ENCODE measurements at regions not wholly inside any gene's neighbourhood (a gene's known extent, or its start where the extent isn't known, plus 50 kb on each side); places are given as distances from the start of the nearest gene placed in this dataset.

GRCh38 chr21:27261676-27262075 is 294.8 kb upstream of the ADAMTS5 start:
- no peak for ATAC-seq (replicated peaks in 6 of 8)
- no peak overlapping the region for H3K4me3 ChIP-seq
- WGBS, 10 experiments, result 5 to 100% (median 82%) methylated on average over 1 to 2 of the region's 2 CpGs
- in situ Hi-C loops (cut with MboI; ENCODE audit: low pct_unique_long_range_greater_than_20kb in 2 of 9, low sequenced_read_pairs in 9 of 9, unreplicated experiment in 9 of 9), result no loop called here
- no peak overlapping the region for H3K27ac ChIP-seq
- no peaks in the 10 kb centered on the region for H3K4me1 ChIP-seq (replicated peaks in 1 of 2)

- in situ Hi-C loops (cut with MboI; ENCODE audit: low pct_unique_long_range_greater_than_20kb in 2 of 9, low sequenced_read_pairs in 9 of 9, unreplicated experiment in 9 of 9), result no loop called here
- ATAC-seq (replicated peaks in 6 of 8), result no peak
Observed at GRCh38 chr21:27260728-27261127, 293.8 kb upstream of the ADAMTS5 start.

GRCh38 chr21:27258742-27259448 is 292.0 kb upstream of the ADAMTS5 start:
- ATAC-seq (replicated peaks in 6 of 8), result no peak
- WGBS, 10 experiments, result 55 to 97% (median 82%) methylated on average over 1 to 10 of the region's 10 CpGs
- Histone ChIP-seq H3K27ac (no peak overlapping the region), H3K4me1 (replicated peaks in 1 of 2) (no peaks in the 10 kb centered on the region), H3K4me3 (no peak overlapping the region)
- in situ Hi-C loops (cut with MboI; ENCODE audit: low pct_unique_long_range_greater_than_20kb in 2 of 9, low sequenced_read_pairs in 9 of 9, unreplicated experiment in 9 of 9), result no loop called here

More at GRCh38 chr21:27260728-27261127, 293.8 kb upstream of the ADAMTS5 start:
- WGBS, 10 experiments, result 72 to 100% (median 100%) methylated on average over 1 to 2 of the region's 2 CpGs
- no peaks in the 10 kb centered on the region for H3K4me1 ChIP-seq (replicated peaks in 1 of 2)
- H3K27ac ChIP-seq, result no peak overlapping the region
- H3K4me3 ChIP-seq, result no peak overlapping the region

- no peak for ATAC-seq (replicated peaks in 6 of 8)
- WGBS, 10 experiments, result 25 to 100% (median 50%) methylated on average over 1 to 3 of the region's 3 CpGs
- in situ Hi-C loops (cut with MboI; ENCODE audit: low pct_unique_long_range_greater_than_20kb in 2 of 9, low sequenced_read_pairs in 9 of 9, unreplicated experiment in 9 of 9), result no loop called here
- Histone ChIP-seq H3K27ac (no peak overlapping the region), H3K4me3 (no peak overlapping the region), H3K4me1 (replicated peaks in 1 of 2) (no peaks in the 10 kb centered on the region)
Observed at GRCh38 chr21:27257908-27258556, 291.1 kb upstream of the ADAMTS5 start.

- H3K4me3 ChIP-seq, result no peak overlapping the region
- H3K27ac ChIP-seq, result no peak overlapping the region
- 32 to 100% (median 62%) methylated on average over 2 to 6 of the region's 6 CpGs; no CpG with 5 or more reads in 2 of the 10 experiments for WGBS, 10 experiments
- ATAC-seq (replicated peaks in 6 of 8), result no peak
- in situ Hi-C loops (cut with MboI; ENCODE audit: low pct_unique_long_range_greater_than_20kb in 2 of 9, low sequenced_read_pairs in 9 of 9, unreplicated experiment in 9 of 9), result no loop called here
- no peaks in the 10 kb centered on the region for H3K4me1 ChIP-seq (replicated peaks in 1 of 2)
Observed at GRCh38 chr21:27257226-27257625, 290.3 kb upstream of the ADAMTS5 start.

- in situ Hi-C loops (cut with MboI; ENCODE audit: low pct_unique_long_range_greater_than_20kb in 2 of 9, low sequenced_read_pairs in 9 of 9, unreplicated experiment in 9 of 9), result no loop called here
- ATAC-seq (replicated peaks in 6 of 8), result no peak
- H3K4me1 ChIP-seq (replicated peaks in 1 of 2), result no peaks in the 10 kb centered on the region
- H3K4me3 ChIP-seq, result no peak overlapping the region
- WGBS, 10 experiments, result 89 to 100% (median 98%) methylated on average over 1 to 2 of the region's 2 CpGs
- H3K27ac ChIP-seq, result no peak overlapping the region
Observed at GRCh38 chr21:27251752-27252151, 284.9 kb upstream of the ADAMTS5 start.

GRCh38 chr21:27250366-27250765 is 283.5 kb upstream of the ADAMTS5 start:
- Histone ChIP-seq H3K4me1 (replicated peaks in 1 of 2) (no peaks in the 10 kb centered on the region), H3K4me3 (no peak overlapping the region), H3K27ac (no peak overlapping the region)
- in situ Hi-C loops (cut with MboI; ENCODE audit: low pct_unique_long_range_greater_than_20kb in 2 of 9, low sequenced_read_pairs in 9 of 9, unreplicated experiment in 9 of 9), result no loop called here
- 56 to 100% (median 87%) methylated on average over 1 of the region's 1 CpG; no CpG with 5 or more reads in 6 of the 10 experiments for WGBS, 10 experiments
- ATAC-seq (replicated peaks in 6 of 8), result no peak

GRCh38 chr21:27248814-27249213 is 281.9 kb upstream of the ADAMTS5 start:
- 17 to 100% (median 60%) methylated on average over 1 of the region's 1 CpG; no CpG with 5 or more reads in 5 of the 10 experiments for WGBS, 10 experiments
- in situ Hi-C loops (cut with MboI; ENCODE audit: low pct_unique_long_range_greater_than_20kb in 2 of 9, low sequenced_read_pairs in 9 of 9, unreplicated experiment in 9 of 9), result no loop called here
- Histone ChIP-seq H3K4me1 (replicated peaks in 1 of 2) (no peaks in the 10 kb centered on the region), H3K27ac (no peak overlapping the region), H3K4me3 (no peak overlapping the region)
- ATAC-seq (replicated peaks in 6 of 8), result peak in 5 of 8 experiments; percentile 82 to 93 (median 91)

GRCh38 chr21:27246741-27247140 is 279.9 kb upstream of the ADAMTS5 start:
- Histone ChIP-seq H3K27ac (no peak overlapping the region), H3K4me1 (replicated peaks in 1 of 2) (no peaks in the 10 kb centered on the region), H3K4me3 (no peak overlapping the region)
- 56 to 90% (median 80%) methylated on average over 2 to 5 of the region's 5 CpGs; no CpG with 5 or more reads in 1 of the 10 experiments for WGBS, 10 experiments
- in situ Hi-C loops (cut with MboI; ENCODE audit: low pct_unique_long_range_greater_than_20kb in 2 of 9, low sequenced_read_pairs in 9 of 9, unreplicated experiment in 9 of 9), result no loop called here
- ATAC-seq (replicated peaks in 6 of 8), result peak in 1 of 8 experiments; percentile 45

- Histone ChIP-seq H3K27ac (no peak overlapping the region), H3K4me1 (replicated peaks in 1 of 2) (no peaks in the 10 kb centered on the region), H3K4me3 (no peak overlapping the region)
- in situ Hi-C loops (cut with MboI; ENCODE audit: low pct_unique_long_range_greater_than_20kb in 2 of 9, low sequenced_read_pairs in 9 of 9, unreplicated experiment in 9 of 9), result no loop called here
- no peak for ATAC-seq (replicated peaks in 6 of 8)
- 13 to 94% (median 71%) methylated on average over 1 to 3 of the region's 3 CpGs; no CpG with 5 or more reads in 1 of the 10 experiments for WGBS, 10 experiments
Observed at GRCh38 chr21:27244776-27245175, 277.9 kb upstream of the ADAMTS5 start.

- H3K4me1 ChIP-seq (replicated peaks in 1 of 2), result no peaks in the 10 kb centered on the region
- ATAC-seq (replicated peaks in 6 of 8), result no peak
- H3K4me3 ChIP-seq, result no peak overlapping the region
- H3K27ac ChIP-seq, result no peak overlapping the region
- WGBS, 10 experiments, result 29 to 100% (median 75%) methylated on average over 1 to 2 of the region's 2 CpGs; no CpG with 5 or more reads in 3 of the 10 experiments
- in situ Hi-C loops (cut with MboI; ENCODE audit: low pct_unique_long_range_greater_than_20kb in 2 of 9, low sequenced_read_pairs in 9 of 9, unreplicated experiment in 9 of 9), result no loop called here
Observed at GRCh38 chr21:27244352-27244751, 277.5 kb upstream of the ADAMTS5 start.

GRCh38 chr21:27240839-27241238 is 274.0 kb upstream of the ADAMTS5 start:
- Histone ChIP-seq H3K4me1 (replicated peaks in 1 of 2) (no peaks in the 10 kb centered on the region), H3K27ac (no peak overlapping the region), H3K4me3 (no peak overlapping the region)
- no peak for ATAC-seq (replicated peaks in 6 of 8)
- in situ Hi-C loops (cut with MboI; ENCODE audit: low pct_unique_long_range_greater_than_20kb in 2 of 9, low sequenced_read_pairs in 9 of 9, unreplicated experiment in 9 of 9), result no loop called here
- 73 to 100% (median 86%) methylated on average over 2 of the region's 2 CpGs for WGBS, 10 experiments

- Histone ChIP-seq H3K27ac (no peak overlapping the region), H3K4me3 (no peak overlapping the region), H3K4me1 (replicated peaks in 1 of 2) (no peaks in the 10 kb centered on the region)
- ATAC-seq (replicated peaks in 6 of 8), result no peak
- in situ Hi-C loops (cut with MboI; ENCODE audit: low pct_unique_long_range_greater_than_20kb in 2 of 9, low sequenced_read_pairs in 9 of 9, unreplicated experiment in 9 of 9), result no loop called here
- WGBS, 10 experiments, result 85 to 100% (median 98%) methylated on average over 1 to 2 of the region's 2 CpGs
Observed at GRCh38 chr21:27233514-27234115, 266.7 kb upstream of the ADAMTS5 start.

Data from motor neuron (in vitro differentiated cells).